ENCODE measurements at regions not wholly inside any gene's neighbourhood (a gene's known extent, or its start where the extent isn't known, plus 50 kb on each side); places are given as distances from the start of the nearest gene placed in this dataset.

DNA sequence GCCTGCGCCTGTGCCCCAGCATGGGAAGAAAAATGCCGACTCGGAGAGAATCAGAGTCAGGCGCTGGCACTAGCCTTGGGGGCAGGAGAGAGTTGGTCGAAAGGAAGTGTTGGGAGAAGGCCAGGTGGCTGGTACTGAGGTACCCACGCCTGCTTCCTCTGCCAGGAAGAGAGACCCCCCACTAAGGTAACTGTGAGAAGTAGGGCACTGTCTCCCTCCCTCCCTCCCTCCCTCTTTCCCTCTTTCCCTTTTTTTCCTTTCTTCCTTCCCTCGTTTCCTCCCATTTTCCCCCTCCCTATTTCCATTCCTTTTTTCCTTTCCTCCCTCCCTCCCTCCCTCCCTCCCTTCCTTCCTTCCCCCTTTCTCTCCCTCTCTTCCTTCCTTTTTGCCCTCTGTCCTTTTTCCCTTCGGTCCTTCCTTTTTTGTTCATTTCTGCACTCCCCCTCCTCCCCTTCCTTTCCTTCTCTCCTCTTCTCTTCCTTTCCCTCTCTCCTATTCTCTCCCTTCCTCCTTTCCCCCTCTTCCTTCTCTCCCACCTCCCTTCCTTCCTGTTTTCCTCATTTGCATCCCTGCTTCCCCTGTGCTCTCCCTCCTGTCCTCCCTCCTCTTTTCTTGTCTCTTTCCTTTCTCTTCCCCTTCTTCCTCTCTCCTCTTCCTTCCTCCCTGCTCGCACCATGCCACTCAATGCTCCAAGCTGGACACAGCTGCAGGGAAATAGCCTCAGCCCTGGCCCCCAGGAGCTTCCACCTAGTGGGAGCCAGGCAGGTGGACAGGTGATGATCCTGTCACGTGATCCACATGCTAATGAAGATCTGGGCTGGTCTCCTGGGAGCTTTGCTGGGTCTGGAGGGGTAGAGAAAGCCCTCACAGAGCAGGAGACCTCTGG lies 148.0 kb downstream of the DHX35 start:
- no peak for TF ChIP-seq CTCF (IDR thresholded peaks at IDR 0.05; ENCODE audit: low read length)
- TF ChIP-seq EZH2 (IDR thresholded peaks at IDR 0.05; ENCODE audit: borderline replicate concordance, low read length) = no peak
